ENCODE measurements at regions not wholly inside any gene's neighbourhood (a gene's known extent, or its start where the extent isn't known, plus 50 kb on each side); places are given as distances from the start of the nearest gene placed in this dataset.

DNA sequence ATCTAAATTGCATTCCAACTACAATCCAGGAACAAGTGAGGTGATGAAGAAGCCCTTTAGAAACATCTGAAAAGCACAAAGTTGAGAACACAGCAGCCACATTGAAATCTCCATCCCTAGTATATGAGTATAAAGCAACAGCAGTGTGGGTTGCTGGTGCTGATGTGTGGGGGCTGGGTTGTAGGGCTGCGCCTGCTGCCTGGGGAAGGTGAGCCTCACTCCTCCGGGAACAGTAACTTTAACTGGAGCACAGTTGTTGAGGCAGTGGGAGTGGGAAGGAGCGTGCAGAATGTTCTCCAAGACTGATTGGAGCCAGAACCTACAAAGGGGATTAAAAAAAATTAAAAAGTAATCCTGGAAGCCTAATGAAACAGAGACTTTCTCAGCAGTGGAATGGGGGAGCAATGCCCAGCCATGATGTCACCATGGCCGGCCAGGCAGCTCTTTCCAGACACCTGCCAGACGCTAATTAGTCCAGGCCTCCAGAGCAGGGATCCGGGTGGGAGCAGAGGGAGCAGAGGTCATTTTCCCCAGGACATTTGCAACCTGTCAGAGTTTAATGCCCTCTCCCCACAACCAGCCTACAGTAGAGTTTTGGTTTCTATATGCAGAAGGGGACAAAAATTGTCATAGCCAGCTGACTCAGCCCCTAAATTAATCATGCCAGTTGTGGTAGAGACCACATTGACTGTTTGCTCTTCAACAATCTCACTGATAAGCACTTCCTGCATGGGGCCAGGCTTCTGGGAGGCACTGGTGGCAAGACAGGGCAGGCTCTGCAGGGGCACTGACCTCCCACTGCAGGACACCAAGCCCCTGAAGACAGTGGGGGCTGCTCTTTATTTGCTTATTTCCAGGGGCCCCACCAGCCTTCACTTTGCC, 133.0 kb upstream of the ZNF32 start:
- TF ChIP-seq, protein P1, sequence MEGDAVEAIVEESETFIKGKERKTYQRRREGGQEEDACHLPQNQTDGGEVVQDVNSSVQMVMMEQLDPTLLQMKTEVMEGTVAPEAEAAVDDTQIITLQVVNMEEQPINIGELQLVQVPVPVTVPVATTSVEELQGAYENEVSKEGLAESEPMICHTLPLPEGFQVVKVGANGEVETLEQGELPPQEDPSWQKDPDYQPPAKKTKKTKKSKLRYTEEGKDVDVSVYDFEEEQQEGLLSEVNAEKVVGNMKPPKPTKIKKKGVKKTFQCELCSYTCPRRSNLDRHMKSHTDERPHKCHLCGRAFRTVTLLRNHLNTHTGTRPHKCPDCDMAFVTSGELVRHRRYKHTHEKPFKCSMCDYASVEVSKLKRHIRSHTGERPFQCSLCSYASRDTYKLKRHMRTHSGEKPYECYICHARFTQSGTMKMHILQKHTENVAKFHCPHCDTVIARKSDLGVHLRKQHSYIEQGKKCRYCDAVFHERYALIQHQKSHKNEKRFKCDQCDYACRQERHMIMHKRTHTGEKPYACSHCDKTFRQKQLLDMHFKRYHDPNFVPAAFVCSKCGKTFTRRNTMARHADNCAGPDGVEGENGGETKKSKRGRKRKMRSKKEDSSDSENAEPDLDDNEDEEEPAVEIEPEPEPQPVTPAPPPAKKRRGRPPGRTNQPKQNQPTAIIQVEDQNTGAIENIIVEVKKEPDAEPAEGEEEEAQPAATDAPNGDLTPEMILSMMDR (optimal IDR thresholded peaks at IDR 0.05 in 1 of 3, IDR thresholded peaks at IDR 0.05 in 1 of 3, conservative IDR thresholded peaks at IDR 0.05 in 1 of 3; ENCODE audit: extremely low read depth in 1 of 3, insufficient read depth in 2 of 3, low read length in 3 of 3): no peak
- TF ChIP-seq EZH2 (IDR thresholded peaks at IDR 0.05; ENCODE audit: low read length): no peak
- Histone ChIP-seq H2AFZ (ENCODE audit: control insufficient read depth, low read length) (no peak overlapping the region), H3K27ac (ENCODE audit: control insufficient read depth, insufficient read depth, low read length) (no peak overlapping the region), H3K9ac (ENCODE audit: control insufficient read depth, extremely low read depth, insufficient read depth, low read length) (no peak overlapping the region), H3K4me2 (ENCODE audit: control insufficient read depth, extremely low read depth, insufficient read depth, low read depth, low read length) (no peak overlapping the region), H3K9me3 (ENCODE audit: control insufficient read depth, low read depth, low read length) (no peaks in the 10 kb centered on the region), H3K4me3 (ENCODE audit: control insufficient read depth in 2 of 3, extremely low read depth in 1 of 3, insufficient read depth in 2 of 3, low read depth in 1 of 3, low read length in 3 of 3) (no peak overlapping the region), H4K20me1 (ENCODE audit: control insufficient read depth, extremely low read depth, insufficient read depth, low read length) (no peaks in the 10 kb centered on the region), H3K79me2 (ENCODE audit: control insufficient read depth, insufficient read depth, low read length) (no peaks in the 10 kb centered on the region), H3K9me1 (ENCODE audit: control insufficient read depth, extremely low read depth, insufficient read depth, low read length) (no peaks in the 10 kb centered on the region), H3K27me3 (ENCODE audit: control insufficient read depth, extremely low read depth, insufficient read depth, low read length) (no peaks in the 10 kb centered on the region), H3K36me3 (ENCODE audit: control insufficient read depth in 2 of 2, extremely low read depth in 1 of 2, insufficient read depth in 2 of 2, low read length in 2 of 2) (no peaks in the 10 kb centered on the region), H3K4me1 (ENCODE audit: control insufficient read depth, extremely low read depth, insufficient read depth, low read length) (no peaks in the 10 kb centered on the region)
- DNase-seq (ENCODE audit: low read depth, low spot score) (no peak), FAIRE-seq (no peak)
- dilution Hi-C loops (cut with MboI; ENCODE audit: extremely low pct_ligation_motif_present, low sequenced_read_pairs): no loop called here

DNA sequence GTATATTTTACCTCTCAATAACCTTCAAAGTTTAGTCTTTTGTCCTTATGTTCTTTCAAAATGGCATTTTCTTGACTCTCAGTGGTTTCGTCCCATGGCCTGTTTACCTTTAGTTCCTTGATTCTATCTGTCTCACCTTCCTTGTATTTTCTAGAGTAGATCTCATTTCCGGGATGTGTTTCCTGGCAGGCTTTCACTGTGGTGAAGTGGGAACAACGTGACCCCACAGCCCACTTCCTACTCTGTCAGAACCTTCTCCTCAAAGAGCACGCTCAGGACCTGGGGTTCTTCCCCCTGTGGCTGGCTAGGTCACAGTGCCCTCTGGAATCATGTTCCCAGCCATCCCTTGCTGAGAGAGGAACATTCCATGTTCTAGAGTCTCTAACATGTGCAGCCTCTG, 129.9 kb upstream of the ZNF32 start:
- H3K27ac ChIP-seq (ENCODE audit: control insufficient read depth, insufficient read depth, low read length): no peak overlapping the region
- H3K4me1 ChIP-seq (ENCODE audit: control insufficient read depth, extremely low read depth, insufficient read depth, low read length): no peaks in the 10 kb centered on the region
- no peaks in the 10 kb centered on the region for H3K36me3 ChIP-seq (ENCODE audit: control insufficient read depth in 2 of 2, extremely low read depth in 1 of 2, insufficient read depth in 2 of 2, low read length in 2 of 2)
- FAIRE-seq (no peak), DNase-seq (ENCODE audit: low read depth, low spot score) (no peak)
- no peaks in the 10 kb centered on the region for H3K9me3 ChIP-seq (ENCODE audit: control insufficient read depth, low read depth, low read length)
- H3K4me3 ChIP-seq (ENCODE audit: control insufficient read depth in 2 of 3, extremely low read depth in 1 of 3, insufficient read depth in 2 of 3, low read depth in 1 of 3, low read length in 3 of 3): no peak overlapping the region
- H3K79me2 ChIP-seq (ENCODE audit: control insufficient read depth, insufficient read depth, low read length): no peaks in the 10 kb centered on the region
- H3K4me2 ChIP-seq (ENCODE audit: control insufficient read depth, extremely low read depth, insufficient read depth, low read depth, low read length): no peak overlapping the region
- H3K27me3 ChIP-seq (ENCODE audit: control insufficient read depth, extremely low read depth, insufficient read depth, low read length): no peaks in the 10 kb centered on the region
- no peaks in the 10 kb centered on the region for H3K9me1 ChIP-seq (ENCODE audit: control insufficient read depth, extremely low read depth, insufficient read depth, low read length)
- no peak for TF ChIP-seq EZH2 (IDR thresholded peaks at IDR 0.05; ENCODE audit: low read length)
- TF ChIP-seq, protein P1 (optimal IDR thresholded peaks at IDR 0.05 in 1 of 3, IDR thresholded peaks at IDR 0.05 in 1 of 3, conservative IDR thresholded peaks at IDR 0.05 in 1 of 3; ENCODE audit: extremely low read depth in 1 of 3, insufficient read depth in 2 of 3, low read length in 3 of 3): no peak
- H3K9ac ChIP-seq (ENCODE audit: control insufficient read depth, extremely low read depth, insufficient read depth, low read length): no peak overlapping the region
- no peaks in the 10 kb centered on the region for H4K20me1 ChIP-seq (ENCODE audit: control insufficient read depth, extremely low read depth, insufficient read depth, low read length)
- dilution Hi-C loops (cut with MboI; ENCODE audit: extremely low pct_ligation_motif_present, low sequenced_read_pairs): no loop called here
- no peak overlapping the region for H2AFZ ChIP-seq (ENCODE audit: control insufficient read depth, low read length)
